ENCODE measurements at regions not wholly inside any gene's neighbourhood (a gene's known extent, or its start where the extent isn't known, plus 50 kb on each side); places are given as distances from the start of the nearest gene placed in this dataset.

DNA sequence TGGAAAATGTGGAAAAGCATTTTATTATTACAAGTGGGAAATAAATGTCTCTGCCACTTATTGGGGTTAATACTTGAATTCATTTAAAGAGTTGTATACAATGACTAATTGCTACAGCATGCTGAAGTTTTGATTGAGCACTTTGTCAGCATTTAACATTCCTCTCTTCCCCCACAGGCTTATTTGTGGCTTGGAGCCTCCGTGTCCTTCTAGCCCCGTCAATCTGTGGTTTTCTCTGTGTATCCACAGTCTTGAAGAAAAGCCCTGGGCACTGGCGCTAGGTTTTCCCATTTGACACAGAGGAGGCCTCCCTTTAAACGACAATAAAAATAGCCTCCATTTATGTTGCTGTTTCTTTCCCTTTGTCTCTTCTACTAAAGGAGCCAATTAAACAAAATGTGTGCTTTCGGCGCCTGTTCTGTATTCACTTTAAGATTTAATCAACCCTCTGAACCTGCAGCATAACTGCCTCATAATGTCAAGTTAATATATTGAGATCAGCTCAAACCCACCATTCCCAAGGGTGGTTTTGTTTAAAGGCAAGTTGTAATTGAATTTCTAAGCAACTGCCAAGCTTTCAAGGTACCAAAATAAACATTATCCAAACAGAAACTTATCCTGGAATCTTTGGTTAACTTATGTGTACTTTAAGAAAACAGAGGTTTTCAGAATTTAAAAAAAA, 92.9 kb upstream of the ADRA1D start:
- TF ChIP-seq CTCF (IDR thresholded peaks at IDR 0.05 in 2 of 3, conservative IDR thresholded peaks at IDR 0.05 in 1 of 3; ENCODE audit: borderline replicate concordance in 1 of 3, insufficient read depth in 1 of 3, low read depth in 2 of 3, low read length in 2 of 3) (no peak), ZNF274 (IDR thresholded peaks at IDR 0.05; ENCODE audit: low read depth, low read length) (no peak), POLR2AphosphoS5 (IDR thresholded peaks at IDR 0.05; ENCODE audit: low read depth, low read length) (no peak), JUND (IDR thresholded peaks at IDR 0.05) (no peak), EZH2 (IDR thresholded peaks at IDR 0.05) (no peak), REST (IDR thresholded peaks at IDR 0.05; ENCODE audit: low read depth) (no peak), CEBPB (IDR thresholded peaks at IDR 0.05; ENCODE audit: low read depth) (no peak), SRF (IDR thresholded peaks at IDR 0.05; ENCODE audit: low read depth) (no peak)
- TF ChIP-seq, protein P1, sequence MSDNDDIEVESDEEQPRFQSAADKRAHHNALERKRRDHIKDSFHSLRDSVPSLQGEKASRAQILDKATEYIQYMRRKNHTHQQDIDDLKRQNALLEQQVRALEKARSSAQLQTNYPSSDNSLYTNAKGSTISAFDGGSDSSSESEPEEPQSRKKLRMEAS (IDR thresholded peaks at IDR 0.05), result no peak
- TF ChIP-seq, protein P2, sequence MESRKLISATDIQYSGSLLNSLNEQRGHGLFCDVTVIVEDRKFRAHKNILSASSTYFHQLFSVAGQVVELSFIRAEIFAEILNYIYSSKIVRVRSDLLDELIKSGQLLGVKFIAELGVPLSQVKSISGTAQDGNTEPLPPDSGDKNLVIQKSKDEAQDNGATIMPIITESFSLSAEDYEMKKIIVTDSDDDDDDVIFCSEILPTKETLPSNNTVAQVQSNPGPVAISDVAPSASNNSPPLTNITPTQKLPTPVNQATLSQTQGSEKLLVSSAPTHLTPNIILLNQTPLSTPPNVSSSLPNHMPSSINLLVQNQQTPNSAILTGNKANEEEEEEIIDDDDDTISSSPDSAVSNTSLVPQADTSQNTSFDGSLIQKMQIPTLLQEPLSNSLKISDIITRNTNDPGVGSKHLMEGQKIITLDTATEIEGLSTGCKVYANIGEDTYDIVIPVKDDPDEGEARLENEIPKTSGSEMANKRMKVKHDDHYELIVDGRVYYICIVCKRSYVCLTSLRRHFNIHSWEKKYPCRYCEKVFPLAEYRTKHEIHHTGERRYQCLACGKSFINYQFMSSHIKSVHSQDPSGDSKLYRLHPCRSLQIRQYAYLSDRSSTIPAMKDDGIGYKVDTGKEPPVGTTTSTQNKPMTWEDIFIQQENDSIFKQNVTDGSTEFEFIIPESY (IDR thresholded peaks at IDR 0.05; ENCODE audit: extremely low read depth, insufficient replicate concordance, low read length), result no peak
